ENCODE measurements at regions not wholly inside any gene's neighbourhood (a gene's known extent, or its start where the extent isn't known, plus 50 kb on each side); places are given as distances from the start of the nearest gene placed in this dataset.
"Not testable (repeated sequence)": the region's sequence is repeated elsewhere in the genome, so short reads cannot be mapped to it uniquely, and the experiment has no call there.

GRCh38 chr2:18286897-18287296 lies 273.6 kb downstream of the RDH14 start:
- no peak for DNase-seq (ENCODE audit: extremely low read depth in 1 of 11, low read depth in 9 of 11, low spot score in 4 of 11)

- no peak for DNase-seq (ENCODE audit: extremely low read depth in 1 of 11, low read depth in 9 of 11, low spot score in 4 of 11)
Observed at GRCh38 chr2:18284331-18284730, 276.1 kb downstream of the RDH14 start.

- DNase-seq (ENCODE audit: extremely low read depth in 1 of 11, low read depth in 9 of 11, low spot score in 4 of 11), result no peak
Observed at GRCh38 chr2:18282026-18282425, 278.4 kb downstream of the RDH14 start.

- DNase-seq (ENCODE audit: extremely low read depth in 1 of 11, low read depth in 9 of 11, low spot score in 4 of 11), result no peak
Observed at GRCh38 chr2:18276583-18277075, 283.8 kb downstream of the RDH14 start.

GRCh38 chr2:18273205-18273604 lies 287.2 kb downstream of the RDH14 start:
- DNase-seq (ENCODE audit: extremely low read depth in 1 of 11, low read depth in 9 of 11, low spot score in 4 of 11), result no peak

GRCh38 chr2:18272148-18272494 lies 288.3 kb downstream of the RDH14 start:
- no peak for DNase-seq (ENCODE audit: extremely low read depth in 1 of 11, low read depth in 9 of 11, low spot score in 4 of 11)

GRCh38 chr2:18271370-18272147 lies 288.9 kb downstream of the RDH14 start:
- DNase-seq (ENCODE audit: extremely low read depth in 1 of 11, low read depth in 9 of 11, low spot score in 4 of 11), result no peak

- no peak for DNase-seq (ENCODE audit: extremely low read depth in 1 of 11, low read depth in 9 of 11, low spot score in 4 of 11)
Observed at GRCh38 chr2:18268400-18268799, 292.1 kb downstream of the RDH14 start.

- DNase-seq (ENCODE audit: extremely low read depth in 1 of 11, low read depth in 9 of 11, low spot score in 4 of 11), result no peak
Observed at GRCh38 chr2:18267501-18267900, 293.0 kb downstream of the RDH14 start.

- not testable (repeated sequence) for DNase-seq (ENCODE audit: extremely low read depth in 1 of 11, low read depth in 9 of 11, low spot score in 4 of 11)
Observed at GRCh38 chr2:18266699-18267098, 293.8 kb downstream of the RDH14 start.

GRCh38 chr2:18265614-18266586 lies 294.6 kb downstream of the RDH14 start:
- DNase-seq (ENCODE audit: extremely low read depth in 1 of 11, low read depth in 9 of 11, low spot score in 4 of 11), result no peak

GRCh38 chr2:18262601-18263000 lies 297.9 kb downstream of the RDH14 start:
- DNase-seq (ENCODE audit: extremely low read depth in 1 of 11, low read depth in 9 of 11, low spot score in 4 of 11), result no peak

- no peak for DNase-seq (ENCODE audit: extremely low read depth in 1 of 11, low read depth in 9 of 11, low spot score in 4 of 11)
Observed at GRCh38 chr2:18253686-18254197, 306.7 kb downstream of the RDH14 start.

- DNase-seq (ENCODE audit: extremely low read depth in 1 of 11, low read depth in 9 of 11, low spot score in 4 of 11), result no peak
Observed at GRCh38 chr2:18251486-18251885, 309.0 kb downstream of the RDH14 start.

- DNase-seq (ENCODE audit: extremely low read depth in 1 of 11, low read depth in 9 of 11, low spot score in 4 of 11), result no peak
Observed at GRCh38 chr2:18247282-18248110, 313.0 kb downstream of the RDH14 start.

- no peak for DNase-seq (ENCODE audit: extremely low read depth in 1 of 11, low read depth in 9 of 11, low spot score in 4 of 11)
Observed at GRCh38 chr2:18245375-18245774, 315.1 kb downstream of the RDH14 start.

- no peak for DNase-seq (ENCODE audit: extremely low read depth in 1 of 11, low read depth in 9 of 11, low spot score in 4 of 11)
Observed at GRCh38 chr2:18244845-18245244, 315.6 kb downstream of the RDH14 start.

GRCh38 chr2:18243816-18244215 lies 316.6 kb downstream of the RDH14 start:
- DNase-seq (ENCODE audit: extremely low read depth in 1 of 11, low read depth in 9 of 11, low spot score in 4 of 11), result no peak

GRCh38 chr2:18242716-18243115 lies 317.7 kb downstream of the RDH14 start:
- DNase-seq (ENCODE audit: extremely low read depth in 1 of 11, low read depth in 9 of 11, low spot score in 4 of 11), result no peak

Measured in renal cortex interstitium (tissue), 11 donors.